Neural cell (in vitro differentiated cells): ENCODE measurements at regions not wholly inside any gene's neighbourhood (a gene's known extent, or its start where the extent isn't known, plus 50 kb on each side); places are given as distances from the start of the nearest gene placed in this dataset.

ENCODE experiments used
- H2AFZ ChIP-seq: fragments of 200-600, 300-800 bp; sonication (generic), shearing (Covaris generic); 2 replicates; pipeline ENCODE4 v1.6.0; 2014; ENCODE audit warnings: low read depth, mild to moderate bottlenecking, antibody characterized with exemption, low read length, moderate library complexity
- H3F3A ChIP-seq: fragments of 200-600 bp; shearing (Covaris generic); 2 replicates; pipeline ENCODE4 v1.6.1; 2016; ENCODE audit warnings: mild to moderate bottlenecking, moderate library complexity, mixed read lengths, antibody characterized with exemption, low read length; ENCODE audit not compliant: insufficient read depth, poor library complexity, severe bottlenecking
- H3K27ac ChIP-seq: fragments of 200-600, 300-800 bp; sonication (generic), shearing (Covaris generic); 2 replicates; pipeline ENCODE4 v1.5.1; 2014; ENCODE audit warnings: mild to moderate bottlenecking, low read length, moderate library complexity
- H3K27me3 ChIP-seq: fragments of 300-800, 200-600 bp; sonication (generic), shearing (Covaris generic); 2 replicates; pipeline ENCODE4 v1.6.0; 2014; ENCODE audit warnings: mild to moderate bottlenecking, low read depth, low read length, moderate library complexity; ENCODE audit not compliant: insufficient read depth
- H3K36me3 ChIP-seq: fragments of 300-800, 200-600 bp; sonication (generic), shearing (Covaris generic); 2 replicates; pipeline ENCODE4 v1.5.1; 2014; ENCODE audit warnings: mild to moderate bottlenecking, antibody characterized with exemption, low read length, moderate library complexity; ENCODE audit not compliant: insufficient read depth
- H3K4me2 ChIP-seq: fragments of 300-800, 200-600 bp; sonication (generic), shearing (Covaris generic); 2 replicates; pipeline ENCODE4 v1.6.0; 2014; ENCODE audit warnings: mild to moderate bottlenecking, low read length
- H3K4me3 ChIP-seq: fragments of 300-800, 200-600 bp; sonication (generic), shearing (Covaris generic); 2 replicates; pipeline ENCODE4 v1.5.1; 2014; ENCODE audit warnings: mild to moderate bottlenecking, low read length, moderate library complexity
- H3K79me2 ChIP-seq: fragments of 200-600 bp; shearing (Covaris generic); replicated peaks from 2 replicates; pipeline ENCODE4 v1.6.0; 2014; ENCODE audit warnings: mild to moderate bottlenecking, low read length, moderate library complexity; ENCODE audit not compliant: insufficient read depth
- H3K9ac ChIP-seq: fragments of 300-800, 200-600 bp; sonication (generic), shearing (Covaris generic); 2 replicates; pipeline ENCODE4 v1.6.1; 2016; ENCODE audit warnings: mild to moderate bottlenecking, low read length, mixed read lengths
- H3K9me2 ChIP-seq: fragments of 200-600 bp; shearing (Covaris generic); 2 replicates; pipeline ENCODE4 v1.6.1; 2016; ENCODE audit warnings: mild to moderate bottlenecking, low read length, mixed read lengths; ENCODE audit not compliant: insufficient read depth
- H3K9me3 ChIP-seq: fragments of 200-600, 300-800 bp; sonication (generic), shearing (Covaris generic); 2 replicates; pipeline ENCODE4 v1.6.1; 2016; ENCODE audit warnings: mild to moderate bottlenecking, mixed run types, low read length, moderate library complexity, mixed read lengths
- H4K20me1 ChIP-seq: fragments of 200-600 bp; shearing (Covaris generic); 2 replicates; pipeline ENCODE4 v1.6.1; 2016; ENCODE audit warnings: mild to moderate bottlenecking, mixed run types; ENCODE audit not compliant: insufficient read depth
- CTCF ChIP-seq: fragments of 450-650 bp; IDR thresholded peaks from 2 replicates; pipeline ENCODE4 v1.5.1; 2014; ENCODE audit warnings: antibody characterized with exemption, mild to moderate bottlenecking, moderate library complexity; ENCODE audit not compliant: poor library complexity, severe bottlenecking
- EP300 ChIP-seq: fragments of 450-650 bp; conservative IDR thresholded peaks from 2 replicates; pipeline ENCODE4 v1.6.1; 2014; ENCODE audit warnings: antibody characterized with exemption, mild to moderate bottlenecking, moderate library complexity; ENCODE audit not compliant: poor library complexity, severe bottlenecking
- EZH2 ChIP-seq: fragments of 200-600, 300-800 bp; shearing (Covaris generic), sonication (generic); IDR thresholded peaks from 2 replicates; pipeline ENCODE4 v1.6.1; 2014; ENCODE audit warnings: antibody characterized with exemption, low read length, borderline replicate concordance, mild to moderate bottlenecking; ENCODE audit not compliant: insufficient read depth, poor library complexity, severe bottlenecking
- MXI1 ChIP-seq: fragments of 450-650 bp; conservative IDR thresholded peaks from 2 replicates; pipeline ENCODE4 v1.6.1; 2014; ENCODE audit warnings: antibody characterized with exemption, mild to moderate bottlenecking; ENCODE audit not compliant: poor library complexity, severe bottlenecking
- POLR2AphosphoS5 ChIP-seq: IDR thresholded peaks from 2 replicates; pipeline ENCODE4 v1.6.1; 2012
- RAD21 ChIP-seq: fragments of 450-650 bp; conservative IDR thresholded peaks from 2 replicates; pipeline ENCODE4 v1.6.1; 2014; ENCODE audit warnings: antibody characterized with exemption, mild to moderate bottlenecking, moderate library complexity
- REST ChIP-seq: IDR thresholded peaks from 2 replicates; pipeline ENCODE4 v1.6.1; 2012; ENCODE audit warnings: borderline replicate concordance
- SMC3 ChIP-seq: fragments of 450-650 bp; conservative IDR thresholded peaks from 2 replicates; pipeline ENCODE4 v1.6.1; 2014; ENCODE audit warnings: antibody characterized with exemption, mild to moderate bottlenecking, moderate library complexity; ENCODE audit not compliant: poor library complexity
- TAF1 ChIP-seq: IDR thresholded peaks from 2 replicates; pipeline ENCODE4 v1.6.1; 2012; ENCODE audit warnings: low read depth

DNA sequence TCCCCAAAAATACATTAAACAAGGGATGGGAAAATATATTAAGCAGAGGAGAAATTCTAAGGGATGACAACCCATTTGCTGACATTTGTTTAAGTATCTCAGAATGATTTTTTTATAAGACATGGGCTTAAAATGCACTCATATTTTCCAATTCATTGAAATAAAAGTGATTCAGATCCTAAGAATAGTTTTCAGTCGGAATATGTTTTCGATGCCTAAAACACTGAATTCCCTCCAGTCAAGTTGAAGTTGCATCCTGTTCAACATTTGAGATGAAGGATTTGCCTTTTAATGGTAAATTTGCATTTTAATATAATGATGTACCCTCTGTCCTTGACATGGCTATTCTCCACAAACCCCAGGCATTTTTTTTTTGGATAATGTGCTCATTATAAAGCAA, 79.3 kb downstream of the PTCHD4 start:
- Histone ChIP-seq H3K36me3 (no peaks in the 10 kb centered on the region), H3K27ac (no peak overlapping the region), H4K20me1 (no peaks in the 10 kb centered on the region), H3K4me2 (no peak overlapping the region), H2AFZ (no peak overlapping the region), H3K79me2 (no peaks in the 10 kb centered on the region), H3F3A (no peaks in the 10 kb centered on the region), H3K9me3 (no peaks in the 10 kb centered on the region), H3K27me3 (no peaks in the 10 kb centered on the region), H3K9me2 (no peaks in the 10 kb centered on the region), H3K9ac (no peak overlapping the region), H3K4me3 (no peak overlapping the region)
- no peak for TF ChIP-seq REST

GRCh38 chr6:48027704-48028435, 83.1 kb downstream of the PTCHD4 start:
- Histone ChIP-seq H2AFZ (no peak overlapping the region), H4K20me1 (no peaks in the 10 kb centered on the region), H3F3A (no peaks in the 10 kb centered on the region), H3K9me3 (no peaks in the 10 kb centered on the region), H3K4me3 (no peak overlapping the region), H3K4me2 (no peak overlapping the region), H3K9me2 (no peaks in the 10 kb centered on the region), H3K79me2 (no peaks in the 10 kb centered on the region), H3K27me3 (no peaks in the 10 kb centered on the region), H3K36me3 (no peaks in the 10 kb centered on the region), H3K27ac (no peak overlapping the region), H3K9ac (no peak overlapping the region)
- TF ChIP-seq CTCF (no peak), POLR2AphosphoS5 (no peak), MXI1 (no peak), REST (no peak), EZH2 (no peak), EP300 (no peak), TAF1 (no peak), SMC3 (no peak), RAD21 (no peak)
